ELR (cell line): ENCODE measurements at regions not wholly inside any gene's neighbourhood (a gene's known extent, or its start where the extent isn't known, plus 50 kb on each side); places are given as distances from the start of the nearest gene placed in this dataset.
A peak's percentile ranks its signal among the peaks of the same experiment; 100 is the strongest.
"Not testable (repeated sequence)": the region's sequence is repeated elsewhere in the genome, so short reads cannot be mapped to it uniquely, and the experiment has no call there.

Experiments
- DNase-seq: peaks from one replicate; pipeline ENCODE4 v3.0.0-alpha.2; 2015; ENCODE audit warnings: low read depth

- DNase-seq = no peak
Observed at GRCh38 chr4:44563496-44563895, 87.9 kb downstream of the YIPF7 start.

DNA sequence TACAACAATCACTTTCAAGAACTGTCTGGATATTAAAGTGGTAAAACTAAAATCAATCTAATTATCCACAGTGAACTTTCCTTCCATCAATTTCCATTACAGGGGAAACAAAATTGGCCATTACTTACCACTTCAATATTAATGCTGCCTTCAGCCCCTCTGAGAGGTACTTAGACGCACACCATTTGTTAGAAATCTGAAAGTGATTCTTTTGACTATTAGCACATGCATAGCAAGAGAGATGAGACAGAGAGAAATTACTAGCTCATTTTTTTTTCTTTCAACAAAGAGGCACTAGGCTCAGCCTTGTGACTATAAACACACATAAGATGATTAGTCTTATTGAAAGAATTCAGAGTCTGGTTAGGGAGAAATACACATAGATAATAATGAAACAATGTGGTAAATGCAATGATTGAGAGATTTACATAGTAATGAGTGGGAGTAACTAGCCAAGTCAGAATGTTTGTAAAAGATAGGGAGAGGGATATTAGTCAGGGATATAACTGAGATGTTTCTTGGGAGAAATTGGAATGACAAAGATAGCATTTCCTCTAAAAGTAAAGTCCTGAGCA lies 93.3 kb downstream of the YIPF7 start:
- DNase-seq = no peak

DNA sequence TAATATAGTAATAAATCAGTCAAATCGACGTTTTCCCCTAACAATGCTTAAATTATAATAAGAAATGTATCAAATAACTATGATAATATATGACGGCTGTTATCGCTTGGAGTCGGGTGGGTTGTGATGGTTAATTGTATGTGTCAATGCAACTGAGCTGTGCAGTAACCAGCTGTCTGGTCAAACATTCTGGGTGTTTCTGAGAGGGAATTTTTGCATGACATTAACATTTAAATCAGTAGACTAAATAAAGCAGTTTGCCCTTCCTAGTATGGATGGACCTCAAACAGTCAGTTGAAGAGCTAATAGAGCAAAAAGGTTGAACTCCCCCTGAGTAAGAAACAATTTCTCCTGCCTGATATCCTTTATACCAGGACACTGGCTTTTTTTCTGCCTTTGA lies 96.7 kb downstream of the YIPF7 start:
- DNase-seq = no peak

GRCh38 chr4:44553180-44553579 lies 98.2 kb downstream of the YIPF7 start:
- DNase-seq = no peak

GRCh38 chr4:44545781-44546180 lies 97.2 kb upstream of the KCTD8 start:
- DNase-seq = no peak

DNA sequence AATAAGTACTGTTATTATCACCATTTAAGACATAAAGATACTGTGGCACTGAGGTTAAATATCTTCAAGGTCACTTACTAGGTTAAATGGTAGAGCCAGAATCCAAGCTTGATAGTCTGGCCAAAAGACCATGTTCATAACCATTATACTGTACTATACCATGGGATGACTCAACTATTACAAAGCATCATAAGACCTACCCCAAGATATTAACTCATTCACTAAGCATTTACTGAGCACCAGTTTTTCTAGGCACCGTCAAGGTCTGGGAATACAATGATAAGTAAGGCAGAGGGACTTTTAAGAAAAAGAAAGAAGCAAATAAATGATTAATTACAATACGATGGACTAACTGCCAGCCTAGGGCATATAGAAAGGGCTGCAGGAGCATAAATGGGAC lies 95.5 kb upstream of the KCTD8 start:
- DNase-seq = peak; percentile 1

DNA sequence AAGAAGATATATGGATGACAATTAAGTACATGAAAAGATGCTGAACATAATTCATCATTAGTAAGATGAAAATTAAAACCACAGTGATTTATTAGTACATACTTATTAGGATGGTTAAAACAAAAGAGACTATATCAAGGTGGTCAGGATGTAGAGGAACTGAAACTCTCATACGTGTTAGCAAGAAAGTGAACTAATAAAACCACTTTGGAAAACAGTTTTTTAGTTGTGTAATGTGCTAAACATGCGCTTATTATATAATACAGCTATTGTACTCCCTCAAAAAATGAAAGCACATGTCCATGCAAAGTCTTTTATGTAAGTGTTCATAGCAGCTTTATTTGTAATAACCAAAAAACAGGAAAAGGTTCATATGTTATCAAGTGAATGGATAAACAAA lies 89.9 kb upstream of the KCTD8 start:
- no peak for DNase-seq

GRCh38 chr4:44535981-44536380 lies 87.4 kb upstream of the KCTD8 start:
- DNase-seq = no peak

DNA sequence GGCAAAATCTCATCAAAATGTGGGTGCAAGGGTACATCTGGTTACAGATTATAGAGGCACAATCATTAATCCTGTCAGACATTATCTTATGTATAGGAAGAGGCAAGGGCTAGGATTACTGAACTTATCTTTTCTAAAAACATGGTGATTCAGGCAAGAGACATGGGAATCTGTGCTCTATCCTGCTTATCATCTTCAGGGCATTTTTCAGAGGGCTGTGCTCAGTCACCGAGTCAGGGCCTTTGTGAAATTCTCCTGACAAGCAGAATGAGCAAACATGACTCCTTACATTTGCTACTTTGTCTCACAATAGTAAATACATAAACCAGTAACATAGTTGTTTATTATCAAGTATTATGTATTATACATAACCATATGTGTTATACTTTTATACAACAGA lies 84.2 kb upstream of the KCTD8 start:
- DNase-seq = no peak

DNA sequence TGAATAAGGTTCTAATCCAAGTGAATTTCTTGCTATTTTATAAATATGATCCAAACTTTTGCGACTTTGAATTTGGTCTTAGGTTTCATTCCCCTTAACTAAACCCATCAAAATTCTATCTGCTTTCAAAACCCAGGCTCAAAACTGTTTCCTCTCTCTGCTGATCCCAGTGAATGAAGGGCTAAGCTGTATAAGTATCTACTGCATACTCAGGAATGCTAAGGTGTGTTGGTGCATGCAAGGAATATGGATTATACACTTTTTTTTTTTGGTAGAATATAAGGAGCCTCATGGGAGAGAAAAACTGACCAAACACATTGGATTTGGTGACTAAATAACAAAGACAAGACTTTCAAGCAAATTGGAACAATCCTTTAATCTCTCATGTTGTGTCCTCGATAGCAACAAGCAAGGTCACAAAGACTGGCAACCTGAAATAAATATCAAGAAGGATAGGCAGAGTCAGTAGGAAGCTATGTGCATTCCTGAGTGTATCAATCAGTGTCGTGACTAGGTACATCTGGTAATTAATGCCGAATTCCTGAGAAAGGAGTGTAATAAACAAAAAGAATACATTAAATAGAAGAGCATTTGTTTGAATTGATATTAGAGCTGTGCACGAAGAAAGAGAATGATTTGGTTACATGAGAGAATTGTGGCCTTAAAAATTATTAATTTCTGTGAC lies 74.3 kb upstream of the KCTD8 start:
- DNase-seq = peak; percentile 1

- DNase-seq = not testable (repeated sequence)
Observed at GRCh38 chr4:44502216-44502615, 53.6 kb upstream of the KCTD8 start.
